Endodermal cell (in vitro differentiated cells): ENCODE measurements at regions not wholly inside any gene's neighbourhood (a gene's known extent, or its start where the extent isn't known, plus 50 kb on each side); places are given as distances from the start of the nearest gene placed in this dataset.

Experiments used
- DNase-seq: peaks from one replicate; pipeline ENCODE4 v3.0.0-alpha.2; 2017
- H3K27ac ChIP-seq: 2 replicates; pipeline ENCODE4 v1.5.1; 2013; ENCODE audit warnings: mild to moderate bottlenecking, low read depth, low read length, moderate library complexity
- H3K27me3 ChIP-seq: 2 replicates; pipeline ENCODE4 v1.6.1; 2013; ENCODE audit warnings: mild to moderate bottlenecking, low read length, moderate library complexity; ENCODE audit not compliant: insufficient read depth, control insufficient read depth, poor library complexity, severe bottlenecking
- H3K36me3 ChIP-seq: 2 replicates; pipeline ENCODE4 v1.7.0; 2013; ENCODE audit warnings: mild to moderate bottlenecking, low read length, moderate library complexity; ENCODE audit not compliant: control insufficient read depth, insufficient read depth
- H3K4me1 ChIP-seq: one replicate; pipeline ENCODE4 v1.7.0; 2013; ENCODE audit warnings: low read length; ENCODE audit not compliant: control insufficient read depth, insufficient read depth
- H3K4me3 ChIP-seq: 2 replicates; pipeline ENCODE4 v1.5.1; 2013; ENCODE audit warnings: mild to moderate bottlenecking, low read length, moderate library complexity
- H3K9ac ChIP-seq: 2 replicates; pipeline ENCODE4 v1.6.1; 2013; ENCODE audit warnings: mild to moderate bottlenecking, low read length, moderate library complexity; ENCODE audit not compliant: poor library complexity, severe bottlenecking; ENCODE audit errors: extremely low read depth
- H3K9me3 ChIP-seq: 2 replicates; pipeline ENCODE4 v1.6.1; 2013; ENCODE audit warnings: mild to moderate bottlenecking, low read length, moderate library complexity; ENCODE audit not compliant: control insufficient read depth
- H3K27ac Mint-ChIP-seq: 2 replicates; pipeline ENCODE4 v1.8.0; 2020; ENCODE audit warnings: mixed read lengths
- H3K27me3 Mint-ChIP-seq: 2 replicates; pipeline ENCODE4 v1.8.0; 2021; ENCODE audit warnings: mild to moderate bottlenecking, mixed read lengths; ENCODE audit not compliant: insufficient read depth
- H3K36me3 Mint-ChIP-seq: 2 replicates; pipeline ENCODE4 v1.8.0; 2020; ENCODE audit warnings: low read depth, mixed read lengths
- H3K4me1 Mint-ChIP-seq: 2 replicates; pipeline ENCODE4 v1.8.0; 2020; ENCODE audit warnings: mixed read lengths
- H3K4me3 Mint-ChIP-seq: 2 replicates; pipeline ENCODE4 v1.8.0; 2020; ENCODE audit warnings: mild to moderate bottlenecking, moderate library complexity, mixed read lengths
- H3K9me3 Mint-ChIP-seq: 2 replicates; pipeline ENCODE4 v1.8.0; 2020; ENCODE audit warnings: mild to moderate bottlenecking, mixed read lengths
- WGBS, 2 experiments: methylation state at CpG; one replicate each; pipeline versions ENCODE4 v1.1.5 to v1.1.7; 2013; ENCODE audit warnings: missing lambda C conversion rate in 2 of 2, mixed read lengths in 1 of 2; ENCODE audit not compliant: insufficient coverage in 1 of 2, insufficient read length in 1 of 2; 5-methylcytosine and 5-hydroxymethylcytosine counted together
- TF ChIP-seq, protein P1 (sequence below): fragments of 200-600 bp; sonication (generic); conservative IDR thresholded peaks from 2 replicates; pipeline ENCODE4 v1.5.0; 2021; ENCODE audit warnings: antibody characterized with exemption, mild to moderate bottlenecking

DNA sequence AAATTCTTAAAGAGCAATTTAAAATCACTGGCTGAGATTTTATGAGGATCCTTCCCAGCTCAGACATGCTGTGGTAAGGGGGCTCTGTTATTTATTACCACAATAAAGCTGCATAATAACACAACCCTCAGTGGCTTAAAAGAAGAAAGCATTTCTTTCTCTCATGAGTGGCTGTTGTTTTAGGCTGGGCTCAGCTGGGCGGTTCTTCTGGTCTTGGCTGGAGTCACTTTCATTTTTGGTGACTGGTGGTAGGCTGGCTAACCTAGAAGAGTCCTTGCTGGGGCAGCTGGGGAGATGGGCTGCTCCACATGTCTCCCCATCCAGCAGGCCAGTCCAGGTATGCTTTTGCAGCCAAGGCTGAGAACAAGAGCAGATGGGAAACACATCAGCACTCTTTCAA lies 113.0 kb upstream of the MSX1 start:
- no peak overlapping the region for H3K4me3 ChIP-seq
- no peak overlapping the region for H3K27ac ChIP-seq
- no peaks in the 10 kb centered on the region for H3K4me1 ChIP-seq
- WGBS, 2 experiments, result 90% methylated on average over 1 of the region's 1 CpG; no CpG with 5 or more reads in 1 of the 2 experiments
- Mint-ChIP-seq H3K4me1 (peaks cover 3% of the 10 kb centered on the region), H3K9me3 (peaks cover 32% of the 10 kb centered on the region), H3K36me3 (peaks cover 2% of the 10 kb centered on the region), H3K4me3 (no peak overlapping the region), H3K27me3 (peaks cover 15% of the 10 kb centered on the region), H3K27ac (no peak overlapping the region)
- peaks cover 18% of the 10 kb centered on the region for H3K9me3 ChIP-seq
- H3K27me3 ChIP-seq, result no peaks in the 10 kb centered on the region
- H3K9ac ChIP-seq, result no peak overlapping the region
- DNase-seq, result no peak
- no peaks in the 10 kb centered on the region for H3K36me3 ChIP-seq
- TF ChIP-seq, protein P1, sequence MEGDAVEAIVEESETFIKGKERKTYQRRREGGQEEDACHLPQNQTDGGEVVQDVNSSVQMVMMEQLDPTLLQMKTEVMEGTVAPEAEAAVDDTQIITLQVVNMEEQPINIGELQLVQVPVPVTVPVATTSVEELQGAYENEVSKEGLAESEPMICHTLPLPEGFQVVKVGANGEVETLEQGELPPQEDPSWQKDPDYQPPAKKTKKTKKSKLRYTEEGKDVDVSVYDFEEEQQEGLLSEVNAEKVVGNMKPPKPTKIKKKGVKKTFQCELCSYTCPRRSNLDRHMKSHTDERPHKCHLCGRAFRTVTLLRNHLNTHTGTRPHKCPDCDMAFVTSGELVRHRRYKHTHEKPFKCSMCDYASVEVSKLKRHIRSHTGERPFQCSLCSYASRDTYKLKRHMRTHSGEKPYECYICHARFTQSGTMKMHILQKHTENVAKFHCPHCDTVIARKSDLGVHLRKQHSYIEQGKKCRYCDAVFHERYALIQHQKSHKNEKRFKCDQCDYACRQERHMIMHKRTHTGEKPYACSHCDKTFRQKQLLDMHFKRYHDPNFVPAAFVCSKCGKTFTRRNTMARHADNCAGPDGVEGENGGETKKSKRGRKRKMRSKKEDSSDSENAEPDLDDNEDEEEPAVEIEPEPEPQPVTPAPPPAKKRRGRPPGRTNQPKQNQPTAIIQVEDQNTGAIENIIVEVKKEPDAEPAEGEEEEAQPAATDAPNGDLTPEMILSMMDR, result no peak

DNA sequence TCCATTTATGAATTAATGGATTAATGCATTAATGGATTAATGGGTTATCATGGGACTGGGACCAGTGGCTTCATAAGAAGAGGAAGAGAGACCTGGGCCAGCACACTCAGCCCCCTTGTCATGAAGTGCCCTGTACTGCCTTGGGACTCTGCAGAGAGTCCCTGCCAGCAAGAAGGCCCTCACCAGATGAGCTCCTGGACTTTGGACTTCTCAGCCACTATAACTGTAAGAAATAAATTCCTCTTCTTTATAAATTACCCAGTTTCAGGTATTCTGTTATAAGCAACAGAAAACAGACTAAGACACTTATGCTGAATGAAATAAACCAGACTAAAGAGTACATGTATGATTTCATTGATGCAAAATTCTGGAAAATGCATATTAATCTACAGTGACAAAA lies 119.4 kb upstream of the MSX1 start:
- H3K4me3 ChIP-seq, result no peak overlapping the region
- H3K36me3 ChIP-seq, result no peaks in the 10 kb centered on the region
- DNase-seq, result no peak
- H3K9ac ChIP-seq, result no peak overlapping the region
- Mint-ChIP-seq H3K36me3 (peaks cover 2% of the 10 kb centered on the region), H3K4me3 (no peak overlapping the region), H3K9me3 (peaks cover 5% of the 10 kb centered on the region), H3K27ac (no peak overlapping the region), H3K4me1 (no peaks in the 10 kb centered on the region), H3K27me3 (peaks cover 15% of the 10 kb centered on the region)
- no peaks in the 10 kb centered on the region for H3K4me1 ChIP-seq
- H3K9me3 ChIP-seq, result no peaks in the 10 kb centered on the region
- H3K27ac ChIP-seq, result no peak overlapping the region
- TF ChIP-seq, protein P1, result no peak
- H3K27me3 ChIP-seq, result no peaks in the 10 kb centered on the region

- Mint-ChIP-seq H3K4me3 (no peak overlapping the region), H3K9me3 (no peaks in the 10 kb centered on the region), H3K27ac (no peak overlapping the region), H3K27me3 (peaks cover 11% of the 10 kb centered on the region), H3K36me3 (no peaks in the 10 kb centered on the region), H3K4me1 (no peaks in the 10 kb centered on the region)
- Histone ChIP-seq H3K27ac (no peak overlapping the region), H3K27me3 (no peaks in the 10 kb centered on the region), H3K9ac (no peak overlapping the region), H3K4me1 (no peaks in the 10 kb centered on the region), H3K36me3 (no peaks in the 10 kb centered on the region), H3K9me3 (no peaks in the 10 kb centered on the region), H3K4me3 (no peak overlapping the region)
- no peak for DNase-seq
- TF ChIP-seq, protein P1, result no peak
- 88 to 100% methylated on average over 4 to 6 of the region's 6 CpGs for WGBS, 2 experiments
These were observed 123.6 kb upstream of the MSX1 start for GRCh38 chr4:4735870-4736269.
